ENCODE measurements at regions not wholly inside any gene's neighbourhood (a gene's known extent, or its start where the extent isn't known, plus 50 kb on each side); places are given as distances from the start of the nearest gene placed in this dataset.

DNA sequence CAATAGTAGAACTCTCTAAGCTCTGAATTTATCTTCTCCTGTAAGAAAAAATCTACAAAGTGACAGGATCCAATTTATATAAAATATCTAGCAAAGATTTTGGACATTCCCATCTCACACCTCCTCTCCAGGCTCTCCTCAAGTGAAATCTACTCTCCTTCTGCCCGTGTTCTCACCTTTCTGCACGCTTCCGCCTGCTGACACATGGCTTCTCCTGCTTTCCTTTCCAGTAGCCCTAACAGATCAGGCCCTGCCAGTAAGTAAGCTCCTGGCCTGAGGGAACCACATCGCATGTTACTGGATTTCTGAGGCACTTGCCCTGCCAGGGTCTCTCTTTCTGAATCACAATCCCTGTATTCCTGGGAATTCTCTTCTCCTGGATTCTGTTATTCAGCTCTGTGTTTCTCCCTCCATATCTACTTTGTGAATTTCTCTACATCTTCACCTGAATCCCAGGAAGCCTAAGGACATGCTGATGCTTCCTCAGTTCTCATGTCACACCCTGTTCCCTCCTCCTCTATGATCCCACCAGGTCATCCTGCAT is 53.3 kb upstream of the TOP3B start:
- TF ChIP-seq, protein P1, sequence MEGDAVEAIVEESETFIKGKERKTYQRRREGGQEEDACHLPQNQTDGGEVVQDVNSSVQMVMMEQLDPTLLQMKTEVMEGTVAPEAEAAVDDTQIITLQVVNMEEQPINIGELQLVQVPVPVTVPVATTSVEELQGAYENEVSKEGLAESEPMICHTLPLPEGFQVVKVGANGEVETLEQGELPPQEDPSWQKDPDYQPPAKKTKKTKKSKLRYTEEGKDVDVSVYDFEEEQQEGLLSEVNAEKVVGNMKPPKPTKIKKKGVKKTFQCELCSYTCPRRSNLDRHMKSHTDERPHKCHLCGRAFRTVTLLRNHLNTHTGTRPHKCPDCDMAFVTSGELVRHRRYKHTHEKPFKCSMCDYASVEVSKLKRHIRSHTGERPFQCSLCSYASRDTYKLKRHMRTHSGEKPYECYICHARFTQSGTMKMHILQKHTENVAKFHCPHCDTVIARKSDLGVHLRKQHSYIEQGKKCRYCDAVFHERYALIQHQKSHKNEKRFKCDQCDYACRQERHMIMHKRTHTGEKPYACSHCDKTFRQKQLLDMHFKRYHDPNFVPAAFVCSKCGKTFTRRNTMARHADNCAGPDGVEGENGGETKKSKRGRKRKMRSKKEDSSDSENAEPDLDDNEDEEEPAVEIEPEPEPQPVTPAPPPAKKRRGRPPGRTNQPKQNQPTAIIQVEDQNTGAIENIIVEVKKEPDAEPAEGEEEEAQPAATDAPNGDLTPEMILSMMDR (IDR thresholded peaks at IDR 0.05), result no peak

DNA sequence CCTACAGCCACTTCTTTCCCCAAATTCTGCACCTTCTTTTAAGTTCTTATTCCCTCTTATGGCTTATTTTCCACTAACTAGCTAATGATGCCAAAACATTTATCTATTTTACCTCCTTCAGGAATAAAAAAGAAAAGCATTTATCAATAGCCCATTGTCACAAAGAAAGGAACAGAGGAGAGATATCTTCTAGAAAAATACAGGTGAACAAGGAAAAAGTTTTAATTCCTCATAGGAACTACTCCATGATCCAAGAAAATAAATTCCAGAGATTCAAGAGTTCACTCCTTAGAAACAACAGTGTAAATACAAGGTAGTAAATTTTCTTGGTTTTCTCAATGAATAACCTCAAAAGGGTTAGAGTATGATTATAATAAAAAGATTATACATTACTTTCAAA is 52.6 kb upstream of the TOP3B start:
- TF ChIP-seq, protein P1 (IDR thresholded peaks at IDR 0.05), result no peak

DNA sequence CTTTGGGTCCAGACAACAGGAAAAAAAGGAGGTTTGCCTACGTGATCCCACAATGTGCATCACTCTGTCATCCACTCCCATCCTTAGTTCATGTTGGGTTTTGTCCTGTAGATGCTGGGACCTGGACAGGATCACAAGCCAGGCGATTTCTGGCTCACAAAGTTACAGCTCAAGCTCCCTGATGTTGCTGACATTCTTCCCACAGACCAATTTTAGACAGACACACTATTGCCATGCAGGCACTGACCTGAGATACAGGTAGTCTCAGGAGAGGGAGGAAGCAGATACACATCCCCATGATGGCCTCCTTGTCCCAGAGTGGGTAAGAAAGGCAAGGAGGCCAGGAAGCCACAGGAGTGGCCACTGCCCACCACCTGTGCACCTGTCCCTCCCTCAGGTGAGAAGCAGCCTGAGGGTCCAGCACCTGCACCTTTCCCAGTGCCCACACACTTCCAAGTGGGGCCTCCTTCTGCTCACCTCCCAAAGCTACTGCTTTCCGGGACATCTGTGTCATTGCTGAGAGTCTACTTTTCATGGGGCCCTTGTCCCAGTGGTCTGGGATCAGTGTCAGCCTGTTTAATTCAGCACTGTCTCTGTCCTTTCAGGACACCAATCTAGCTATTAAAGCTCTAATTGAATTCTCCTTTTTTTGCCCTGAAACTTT is 52.0 kb upstream of the TOP3B start:
- TF ChIP-seq, protein P1 (IDR thresholded peaks at IDR 0.05), result no peak

DNA sequence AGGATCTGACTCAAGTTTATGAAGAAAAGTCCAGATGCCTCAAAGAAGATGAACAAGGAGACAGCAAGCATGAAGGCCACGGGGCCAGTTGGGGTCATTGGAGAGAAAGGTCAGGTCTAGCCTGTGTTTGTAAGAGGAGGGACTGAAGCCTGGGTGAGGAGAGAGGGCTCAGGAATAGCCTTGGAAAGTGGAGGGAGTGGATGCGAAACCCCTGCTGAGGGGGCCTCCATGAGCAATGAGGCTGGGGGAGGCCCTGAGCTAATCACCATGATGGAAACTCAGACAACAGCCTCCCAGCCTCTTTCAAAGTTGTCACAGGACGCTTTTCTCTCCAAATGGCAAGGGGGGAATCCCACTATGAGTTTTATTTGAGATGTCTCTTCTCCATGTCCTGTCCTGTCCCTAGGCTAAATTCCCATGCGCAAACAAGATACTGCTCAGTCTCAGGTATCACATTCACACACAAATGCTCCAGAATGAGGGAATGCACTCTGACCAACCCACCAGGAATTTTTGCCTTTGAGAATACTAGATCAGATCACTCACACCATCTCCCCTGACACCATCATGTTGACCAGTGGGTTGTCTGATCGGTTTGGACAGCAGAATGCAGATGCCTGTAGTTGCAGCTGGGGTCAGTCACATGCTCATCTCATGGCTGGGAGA is 51.3 kb upstream of the TOP3B start:
- TF ChIP-seq, protein P1 (IDR thresholded peaks at IDR 0.05), result no peak

DNA sequence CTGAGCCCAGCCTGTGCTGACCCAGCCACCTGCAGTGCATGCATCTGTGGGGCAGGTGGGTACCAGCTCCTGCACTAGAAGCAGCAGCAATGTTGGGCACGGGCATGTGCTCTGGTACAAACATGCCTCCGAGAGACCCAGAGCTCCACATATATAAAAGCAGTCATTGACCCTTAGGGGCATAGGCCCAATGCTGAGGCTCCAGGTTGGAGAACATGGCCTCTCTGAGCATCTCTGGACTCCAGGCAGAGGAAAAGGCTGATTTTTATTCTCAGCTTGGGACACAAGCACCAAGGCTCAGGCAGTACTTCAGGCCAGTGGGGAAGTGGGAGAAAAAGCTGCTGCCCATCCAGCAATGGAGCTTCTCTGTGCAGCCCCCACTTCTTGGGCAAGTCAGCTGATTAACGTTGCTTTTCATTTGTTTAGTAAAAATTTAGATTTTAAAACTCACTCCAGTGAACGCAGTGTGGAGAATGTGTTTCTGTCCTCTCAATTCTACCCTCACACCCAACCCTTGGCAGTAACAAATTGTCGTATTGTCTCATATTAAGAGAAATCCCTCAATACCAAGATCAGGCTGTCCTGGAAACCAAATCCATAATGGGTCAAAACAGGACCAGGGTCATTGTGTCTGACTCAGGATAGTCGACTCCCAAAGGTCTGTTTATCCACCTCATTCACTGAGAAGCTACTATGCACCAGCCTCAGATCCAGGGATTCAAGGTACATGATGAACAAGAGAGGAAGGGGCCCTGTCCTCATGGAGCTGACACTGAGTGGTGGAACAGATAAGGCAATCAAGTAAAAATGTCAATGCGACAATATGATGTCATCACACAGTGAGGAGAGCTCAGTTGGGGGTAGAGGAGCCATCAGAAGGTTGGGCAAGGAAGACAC is 50.6 kb upstream of the TOP3B start:
- TF ChIP-seq, protein P1 (IDR thresholded peaks at IDR 0.05), result no peak

DNA sequence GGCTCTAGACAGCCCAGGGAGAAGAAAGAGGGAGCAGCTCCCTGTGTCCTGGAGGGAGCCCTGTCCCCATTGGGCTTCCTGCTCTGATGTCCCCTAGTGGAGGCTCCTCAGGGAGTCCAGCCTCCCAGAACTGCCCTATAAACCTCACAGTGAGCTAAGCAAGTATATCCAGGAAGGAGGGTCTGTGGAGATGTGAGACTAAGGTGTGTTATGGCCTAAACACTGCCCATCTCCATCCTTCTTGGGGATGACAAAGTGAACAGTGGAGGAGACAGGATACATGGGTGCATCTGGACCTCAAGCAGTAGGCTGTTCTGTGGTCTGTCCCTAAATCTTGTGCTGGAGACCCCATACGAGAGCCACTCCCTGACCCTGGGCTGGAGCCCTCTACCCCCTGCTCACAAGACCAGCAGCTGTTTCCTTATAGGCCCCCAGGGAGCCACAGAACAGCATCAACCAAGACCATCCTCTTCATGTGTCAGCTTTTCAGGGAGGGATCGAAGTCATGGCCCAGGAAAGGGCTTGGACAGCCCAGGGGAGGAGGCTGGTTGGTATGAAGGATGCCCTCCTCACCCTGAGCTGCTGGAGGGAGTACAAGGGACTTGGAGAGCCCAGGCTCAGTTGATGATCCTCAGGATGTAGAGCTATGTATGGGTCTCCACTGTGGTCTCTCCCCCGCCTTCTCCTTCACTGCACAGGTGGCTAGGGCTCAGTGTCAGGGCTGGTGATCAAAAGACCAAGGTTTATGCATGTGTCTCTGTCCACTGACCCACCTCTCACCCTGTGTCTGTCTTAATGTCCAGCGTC is 49.7 kb upstream of the TOP3B start:
- TF ChIP-seq, protein P1 (IDR thresholded peaks at IDR 0.05), result no peak

Measured in LNCAP (cell line).